ENCODE measurements at regions not wholly inside any gene's neighbourhood (a gene's known extent, or its start where the extent isn't known, plus 50 kb on each side); places are given as distances from the start of the nearest gene placed in this dataset.

GRCh38 chr18:67621049-67621713 is 104.7 kb upstream of the DSEL start:
- TF ChIP-seq CTCF (conservative IDR thresholded peaks at IDR 0.05 in 1 of 2, IDR thresholded peaks at IDR 0.05 in 1 of 2; ENCODE audit: extremely low read depth in 1 of 2, insufficient read depth in 1 of 2, low read depth in 1 of 2, low read length in 2 of 2) (no peak), EZH2 (IDR thresholded peaks at IDR 0.05; ENCODE audit: borderline replicate concordance, low read length) (no peak)

All from mammary epithelial cell (primary cell).